K562 (cell line): ENCODE measurements at regions not wholly inside any gene's neighbourhood (a gene's known extent, or its start where the extent isn't known, plus 50 kb on each side); places are given as distances from the start of the nearest gene placed in this dataset.

Source experiments
- ATAC-seq: fragments of 200-7000 bp; cut with Tn5 transposase; 3 replicates; pipeline ENCODE4 v1.9.1; 2020; ENCODE audit warnings: moderate library complexity
- BruUV-seq: library from RNA; stranded (reverse); fragments of 400-500 nt; replicated peaks from 2 replicates; lab custom pipeline; 2021; lab: Mats Ljungman, UMichigan
- CTCF ChIA-PET: fragments of 300-600 bp; formaldehyde crosslinking; extraction: SDS; loops from one replicate; lab custom pipeline; 2021; ENCODE audit warnings: low intra/inter-chr PET ratio; lab: Yijun Ruan, JAX
- POLR2A ChIA-PET: fragments of 300-600, 350-650 bp; sonication (Branson Sonifier 250); formaldehyde crosslinking; extraction: SDS; loops from one replicate; lab custom pipeline; 2021; ENCODE audit warnings: antibody characterized with exemption, inconsistent platforms; lab: Yijun Ruan, JAX
- DNase-seq, 4 experiments: peaks; one replicate each; pipeline versions ENCODE4 v3.0.0 to v3.0.0-alpha.2; 2011 to 2018; ENCODE audit warnings: low spot score in 3 of 4, mixed read lengths in 3 of 4; ENCODE audit errors: extremely low read depth in 1 of 4
- FAIRE-seq: peaks from 2 replicates; lab custom pipeline; 2011; peaks lifted over from hg19 to GRCh38; lab: Jason Lieb, UNC
- H2AFZ ChIP-seq: 2 replicates; pipeline ENCODE4 v1.6.0; 2011; ENCODE audit warnings: low read depth, low read length, control low read depth, inconsistent platforms
- H3K27ac ChIP-seq: fragments of 200-600 bp; 3 replicates; pipeline ENCODE4 v1.8.0; 2011; ENCODE audit warnings: low read depth, mild to moderate bottlenecking, control low read depth, inconsistent platforms, low read length, moderate library complexity, mixed read lengths; ENCODE audit errors: extremely low read depth
- H3K27me3 ChIP-seq, 2 experiments: fragments of 300-600 bp in 1 of 2; 2 replicates in 1 of 2; 3 replicates in 1 of 2; pipeline versions ENCODE4 v1.6.0 to v1.8.0; 2011; ENCODE audit warnings: inconsistent platforms in 2 of 2, low read length in 2 of 2, mild to moderate bottlenecking in 1 of 2, mixed read lengths in 1 of 2, moderate library complexity in 1 of 2; ENCODE audit not compliant: control insufficient read depth in 2 of 2, insufficient read depth in 2 of 2
- H3K36me3 ChIP-seq: fragments of 300-600 bp; 3 replicates; pipeline ENCODE4 v1.8.0; 2011; ENCODE audit warnings: mild to moderate bottlenecking, low read length, inconsistent platforms; ENCODE audit not compliant: control insufficient read depth, insufficient read depth
- H3K4me1 ChIP-seq, 2 experiments: fragments of 200-600 bp in 1 of 2; replicated peaks in 1 of 2; 2 replicates in 1 of 2; 3 replicates in 1 of 2; pipeline versions ENCODE4 v1.5.1 to v1.8.0; 2011; ENCODE audit warnings: inconsistent platforms in 2 of 2, low read length in 2 of 2, mild to moderate bottlenecking in 1 of 2, mixed read lengths in 1 of 2, moderate library complexity in 1 of 2; ENCODE audit not compliant: control insufficient read depth in 2 of 2, insufficient read depth in 2 of 2
- H3K4me2 ChIP-seq: 2 replicates; pipeline ENCODE4 v1.6.1; 2011; ENCODE audit warnings: low read length, control low read depth, inconsistent platforms, mixed read lengths; ENCODE audit not compliant: insufficient read depth
- H3K4me3 ChIP-seq: fragments of 200-600 bp; sonication (generic), shearing (Covaris generic); 2 replicates; pipeline ENCODE4 v1.5.1; 2016; ENCODE audit warnings: control low read depth, inconsistent platforms
- H3K79me2 ChIP-seq: fragments of 200-600 bp; 3 replicates; pipeline ENCODE4 v1.8.0; 2011; ENCODE audit warnings: low read length, inconsistent platforms; ENCODE audit not compliant: control insufficient read depth, insufficient read depth
- H3K9ac ChIP-seq, 2 experiments: 2 replicates each; pipeline versions ENCODE4 v1.6.0 to v1.6.1; 2011; ENCODE audit warnings: low read depth in 2 of 2, low read length in 2 of 2, control low read depth in 1 of 2, inconsistent platforms in 1 of 2, mild to moderate bottlenecking in 1 of 2, mixed read lengths in 1 of 2; ENCODE audit not compliant: insufficient read depth in 1 of 2
- H3K9me1 ChIP-seq: one replicate; pipeline ENCODE4 v1.6.0; 2011; ENCODE audit warnings: inconsistent platforms, mild to moderate bottlenecking, low read length, moderate library complexity; ENCODE audit not compliant: control insufficient read depth, insufficient read depth
- H3K9me3 ChIP-seq: replicated peaks from 2 replicates; pipeline ENCODE4 v1.5.1; 2011; ENCODE audit warnings: low read depth, low read length, inconsistent platforms; ENCODE audit not compliant: control insufficient read depth, insufficient read depth
- H4K20me1 ChIP-seq: replicated peaks from 2 replicates; pipeline ENCODE4 v1.6.1; 2011; ENCODE audit warnings: low read length, inconsistent platforms, mixed read lengths; ENCODE audit not compliant: control insufficient read depth, insufficient read depth
- HNRNPLL ChIP-seq: fragments of 200-400 bp; formaldehyde crosslinking; IDR thresholded peaks from 2 replicates; pipeline ENCODE4 v1.6.1; 2017; ENCODE audit warnings: low read length, low read depth, mild to moderate bottlenecking; ENCODE audit not compliant: poor library complexity, severe bottlenecking
- KLF13 ChIP-seq: fragments of 450-650 bp; IDR thresholded peaks from 2 replicates; pipeline ENCODE4 v1.6.1; 2016; ENCODE audit warnings: missing genetic modification characterization, low read depth, mild to moderate bottlenecking, missing compliant biosample characterization, moderate library complexity, borderline replicate concordance
- KLF6 ChIP-seq: fragments of 250-450 bp; sonication (Bioruptor Pico); IDR thresholded peaks from 2 replicates; pipeline ENCODE4 v1.4.0; 2020; ENCODE audit warnings: mild to moderate bottlenecking, moderate library complexity, borderline replicate concordance
- NFATC3 ChIP-seq: fragments of 450-650 bp; IDR thresholded peaks from 2 replicates; pipeline ENCODE4 v1.6.1; 2017; ENCODE audit warnings: mild to moderate bottlenecking
- POLR2B ChIP-seq: fragments of 450-650 bp; IDR thresholded peaks from 2 replicates; pipeline ENCODE4 v1.6.1; 2018; ENCODE audit warnings: low read depth; ENCODE audit not compliant: partially characterized antibody
- POU5F1 ChIP-seq: fragments of 150-350 bp; IDR thresholded peaks from 2 replicates; pipeline ENCODE4 v1.6.1; 2014; ENCODE audit warnings: borderline replicate concordance, low read length, low read depth, mild to moderate bottlenecking; ENCODE audit not compliant: partially characterized antibody
- RCOR1 ChIP-seq, 2 experiments: IDR thresholded peaks; 2 replicates each; pipeline ENCODE4 v1.6.1; 2012; ENCODE audit warnings: low read depth in 2 of 2, low read length in 2 of 2, borderline replicate concordance in 1 of 2, improper control_type of control experiment in 1 of 2
- TBL1XR1 ChIP-seq, 2 experiments: IDR thresholded peaks; 2 replicates each; pipeline ENCODE4 v1.6.1; 2012; ENCODE audit warnings: improper control_type of control experiment in 2 of 2, low read length in 2 of 2, mild to moderate bottlenecking in 1 of 2
- ZKSCAN8 ChIP-seq: fragments of 200-800 bp; sonication (Bioruptor generic); IDR thresholded peaks from 2 replicates; pipeline ENCODE4 v1.6.1; 2016; ENCODE audit warnings: missing genetic modification characterization, missing compliant biosample characterization
- ZNF232 ChIP-seq: sonication (generic); formaldehyde crosslinking; IDR thresholded peaks from 2 replicates; pipeline ENCODE4 v1.8.0; 2022; ENCODE audit warnings: mild to moderate bottlenecking, missing genetic modification reagents
- ZNF764 ChIP-seq: fragments of 250-450 bp; sonication (Bioruptor Pico); IDR thresholded peaks from 2 replicates; pipeline ENCODE4 v1.4.0; 2020; ENCODE audit warnings: low read depth, mild to moderate bottlenecking, moderate library complexity
- WGBS: fragments of 100-300 bp; shearing (Covaris generic); methylation state at CpG from one replicate; pipeline ENCODE4 v1.1.6; 2016; ENCODE audit warnings: low coverage, mixed read lengths; ENCODE audit not compliant: insufficient coverage; ENCODE audit errors: missing lambda C conversion rate; 5-methylcytosine and 5-hydroxymethylcytosine counted together
- in situ Hi-C: fragments of 300-500 bp; cut with MboI; formaldehyde crosslinking; loops from 4 replicates; pipeline ENCODE4 v1.15.0; 2018; ENCODE audit warnings: inconsistent platforms, mixed read lengths
- intact Hi-C: fragments of 100-400 bp; cut with micrococcal nuclease; formaldehyde crosslinking; loops from 2 replicates; pipeline ENCODE4 v1.14.2; 2022
- TF ChIP-seq, protein P1 (sequence below): fragments of 250-450 bp; sonication (Bioruptor Pico); IDR thresholded peaks from 2 replicates; pipeline ENCODE4 v1.8.0; 2021; ENCODE audit warnings: moderate library complexity, mild to moderate bottlenecking, inconsistent platforms
- TF ChIP-seq, protein P2 (sequence below): fragments of 450-650 bp; IDR thresholded peaks from 2 replicates; pipeline ENCODE4 v1.6.1; 2016; ENCODE audit warnings: borderline replicate concordance
- TF ChIP-seq, protein P3 (sequence below), 3 experiments: fragments of 200-800 bp in 1 of 3; fragments of 250-450 bp in 1 of 3; fragments of 450-650 bp in 1 of 3; sonication (Bioruptor Pico) in 1 of 3; sonication (Bioruptor generic) in 1 of 3; formaldehyde crosslinking in 1 of 3; IDR thresholded peaks; 2 replicates each; pipeline versions ENCODE4 v1.6.1 to v1.8.0; 2016 to 2022; ENCODE audit warnings: mild to moderate bottlenecking in 2 of 3, missing genetic modification characterization in 2 of 3, missing compliant biosample characterization in 1 of 3, moderate library complexity in 1 of 3
- TF ChIP-seq, protein P4 (sequence below): sonication (generic); formaldehyde crosslinking; IDR thresholded peaks from 2 replicates; pipeline ENCODE4 v1.8.1; 2023; ENCODE audit warnings: mild to moderate bottlenecking, missing genetic modification reagents

DNA sequence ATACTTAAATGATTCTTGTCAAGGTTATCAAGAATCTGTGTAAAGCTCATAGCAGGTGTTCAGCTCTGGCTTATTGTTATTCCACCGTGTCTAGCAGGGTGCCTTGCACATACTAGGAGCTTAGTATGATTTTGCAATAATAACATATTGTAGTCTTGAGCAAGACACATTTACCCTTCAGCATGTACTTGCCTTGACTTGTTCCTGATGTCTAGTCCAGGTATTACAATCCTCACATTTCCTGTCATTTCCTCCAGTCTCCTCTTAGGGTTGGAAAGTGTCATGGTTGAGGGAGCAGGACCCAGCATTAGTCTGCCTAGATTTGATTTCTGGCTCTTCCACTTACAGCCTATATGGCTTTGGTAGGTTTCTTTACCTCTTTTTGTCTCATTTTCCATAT lies 246.1 kb downstream of the RAD51AP2 start:
- Histone ChIP-seq H3K4me3 (no peak overlapping the region), H3K9ac (no peak overlapping the region), H3K36me3 (no peaks in the 10 kb centered on the region), H4K20me1 (no peaks in the 10 kb centered on the region), H3K9me1 (no peaks in the 10 kb centered on the region), H2AFZ (no peak overlapping the region), H3K27me3 (no peaks in the 10 kb centered on the region), H3K27ac (no peak overlapping the region), H3K79me2 (no peaks in the 10 kb centered on the region), H3K4me1 (no peaks in the 10 kb centered on the region), H3K9me3 (no peaks in the 10 kb centered on the region), H3K4me2 (no peak overlapping the region)
- CTCF ChIA-PET, result no interaction called here
- in situ Hi-C loops, result no loop called here
- ATAC-seq (no peak), DNase-seq (no peak), FAIRE-seq (no peak)
- no TSS peak for BruUV-seq
- TF ChIP-seq TBL1XR1 (IDR thresholded peaks at IDR 0.05; ENCODE audit: low read length in 2 of 2) (no peak), ZNF764 (CRISPR knock-in tag) (no peak), RCOR1 (IDR thresholded peaks at IDR 0.05; ENCODE audit: borderline replicate concordance in 1 of 2, low read depth in 2 of 2, low read length in 2 of 2) (no peak), KLF6 (CRISPR knock-in tag) (no peak), ZKSCAN8 (CRISPR knock-in tag) (no peak), HNRNPLL (no peak), POU5F1 (no peak), KLF13 (tag) (no peak), POLR2B (no peak), NFATC3 (no peak), ZNF232 (CRISPR knock-in tag) (no peak)
- TF ChIP-seq, protein P1, sequence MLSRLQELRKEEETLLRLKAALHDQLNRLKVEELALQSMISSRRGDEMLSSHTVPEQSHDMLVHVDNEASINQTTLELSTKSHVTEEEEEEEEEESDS, result no peak
- TF ChIP-seq, protein P2, sequence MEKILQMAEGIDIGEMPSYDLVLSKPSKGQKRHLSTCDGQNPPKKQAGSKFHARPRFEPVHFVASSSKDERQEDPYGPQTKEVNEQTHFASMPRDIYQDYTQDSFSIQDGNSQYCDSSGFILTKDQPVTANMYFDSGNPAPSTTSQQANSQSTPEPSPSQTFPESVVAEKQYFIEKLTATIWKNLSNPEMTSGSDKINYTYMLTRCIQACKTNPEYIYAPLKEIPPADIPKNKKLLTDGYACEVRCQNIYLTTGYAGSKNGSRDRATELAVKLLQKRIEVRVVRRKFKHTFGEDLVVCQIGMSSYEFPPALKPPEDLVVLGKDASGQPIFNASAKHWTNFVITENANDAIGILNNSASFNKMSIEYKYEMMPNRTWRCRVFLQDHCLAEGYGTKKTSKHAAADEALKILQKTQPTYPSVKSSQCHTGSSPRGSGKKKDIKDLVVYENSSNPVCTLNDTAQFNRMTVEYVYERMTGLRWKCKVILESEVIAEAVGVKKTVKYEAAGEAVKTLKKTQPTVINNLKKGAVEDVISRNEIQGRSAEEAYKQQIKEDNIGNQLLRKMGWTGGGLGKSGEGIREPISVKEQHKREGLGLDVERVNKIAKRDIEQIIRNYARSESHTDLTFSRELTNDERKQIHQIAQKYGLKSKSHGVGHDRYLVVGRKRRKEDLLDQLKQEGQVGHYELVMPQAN, result no peak
- TF ChIP-seq, protein P3, sequence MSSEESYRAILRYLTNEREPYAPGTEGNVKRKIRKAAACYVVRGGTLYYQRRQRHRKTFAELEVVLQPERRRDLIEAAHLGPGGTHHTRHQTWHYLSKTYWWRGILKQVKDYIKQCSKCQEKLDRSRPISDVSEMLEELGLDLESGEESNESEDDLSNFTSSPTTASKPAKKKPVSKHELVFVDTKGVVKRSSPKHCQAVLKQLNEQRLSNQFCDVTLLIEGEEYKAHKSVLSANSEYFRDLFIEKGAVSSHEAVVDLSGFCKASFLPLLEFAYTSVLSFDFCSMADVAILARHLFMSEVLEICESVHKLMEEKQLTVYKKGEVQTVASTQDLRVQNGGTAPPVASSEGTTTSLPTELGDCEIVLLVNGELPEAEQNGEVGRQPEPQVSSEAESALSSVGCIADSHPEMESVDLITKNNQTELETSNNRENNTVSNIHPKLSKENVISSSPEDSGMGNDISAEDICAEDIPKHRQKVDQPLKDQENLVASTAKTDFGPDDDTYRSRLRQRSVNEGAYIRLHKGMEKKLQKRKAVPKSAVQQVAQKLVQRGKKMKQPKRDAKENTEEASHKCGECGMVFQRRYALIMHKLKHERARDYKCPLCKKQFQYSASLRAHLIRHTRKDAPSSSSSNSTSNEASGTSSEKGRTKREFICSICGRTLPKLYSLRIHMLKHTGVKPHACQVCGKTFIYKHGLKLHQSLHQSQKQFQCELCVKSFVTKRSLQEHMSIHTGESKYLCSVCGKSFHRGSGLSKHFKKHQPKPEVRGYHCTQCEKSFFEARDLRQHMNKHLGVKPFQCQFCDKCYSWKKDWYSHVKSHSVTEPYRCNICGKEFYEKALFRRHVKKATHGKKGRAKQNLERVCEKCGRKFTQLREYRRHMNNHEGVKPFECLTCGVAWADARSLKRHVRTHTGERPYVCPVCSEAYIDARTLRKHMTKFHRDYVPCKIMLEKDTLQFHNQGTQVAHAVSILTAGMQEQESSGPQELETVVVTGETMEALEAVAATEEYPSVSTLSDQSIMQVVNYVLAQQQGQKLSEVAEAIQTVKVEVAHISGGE (CRISPR knock-in tag; IDR thresholded peaks at IDR 0.05), result no peak
- TF ChIP-seq, protein P4, sequence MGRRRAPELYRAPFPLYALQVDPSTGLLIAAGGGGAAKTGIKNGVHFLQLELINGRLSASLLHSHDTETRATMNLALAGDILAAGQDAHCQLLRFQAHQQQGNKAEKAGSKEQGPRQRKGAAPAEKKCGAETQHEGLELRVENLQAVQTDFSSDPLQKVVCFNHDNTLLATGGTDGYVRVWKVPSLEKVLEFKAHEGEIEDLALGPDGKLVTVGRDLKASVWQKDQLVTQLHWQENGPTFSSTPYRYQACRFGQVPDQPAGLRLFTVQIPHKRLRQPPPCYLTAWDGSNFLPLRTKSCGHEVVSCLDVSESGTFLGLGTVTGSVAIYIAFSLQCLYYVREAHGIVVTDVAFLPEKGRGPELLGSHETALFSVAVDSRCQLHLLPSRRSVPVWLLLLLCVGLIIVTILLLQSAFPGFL (CRISPR knock-in tag), result no peak
- POLR2A ChIA-PET, result interaction anchor here (1.2 kb wide), 1 partner anchor 36 kb away, joined by 3 read pairs; no protein-coding TSS in a partner anchor
- intact Hi-C loops, result no loop called here
- 0% methylated on average over 1 of the region's 1 CpG for WGBS
